ENCODE measurements at regions not wholly inside any gene's neighbourhood (a gene's known extent, or its start where the extent isn't known, plus 50 kb on each side); places are given as distances from the start of the nearest gene placed in this dataset.

GRCh38 chr7:82624965-82625364 lies 181.4 kb upstream of the CACNA2D1 start:
- WGBS (ENCODE audit: insufficient coverage) = no CpG with 5 or more reads among the region's 1 CpG
- Mint-ChIP-seq H3K27me3 (no peaks in the 10 kb centered on the region), H3K4me1 (no peaks in the 10 kb centered on the region), H3K27ac (no peak overlapping the region), H3K4me3 (no peak overlapping the region), H3K9me3 (ENCODE audit: insufficient read depth) (no peaks in the 10 kb centered on the region)
- Histone ChIP-seq H3K4me1 (ENCODE audit: control insufficient read depth in 2 of 2, insufficient read depth in 2 of 2, low read length in 2 of 2) (no peaks in the 10 kb centered on the region), H3K4me2 (replicated peaks; ENCODE audit: low read depth, low read length, poor library complexity, severe bottlenecking) (no peak overlapping the region), H3K36me3 (replicated peaks in 1 of 2; ENCODE audit: control extremely low read depth in 1 of 2, control insufficient read depth in 1 of 2, extremely low read depth in 1 of 2, insufficient read depth in 2 of 2, low read length in 1 of 2) (no peaks in the 10 kb centered on the region), H3K4me3 (ENCODE audit: control extremely low read depth in 1 of 5, extremely low read depth in 1 of 5, insufficient read depth in 1 of 5, low read depth in 2 of 5, low read length in 4 of 5) (no peak overlapping the region), H4K20me1 (ENCODE audit: control insufficient read depth, insufficient read depth, low read length, poor library complexity, severe bottlenecking) (no peaks in the 10 kb centered on the region), H3K9ac (ENCODE audit: low read length) (no peak overlapping the region), H3K27ac (ENCODE audit: low read length in 2 of 2) (no peak overlapping the region), H3K9me3 (ENCODE audit: control extremely low read depth in 1 of 3, control insufficient read depth in 2 of 3, insufficient read depth in 1 of 3, low read length in 2 of 3) (peaks cover 0 to 6% (median 0%) of the 10 kb centered on the region in 3 donors), H3K27me3 (replicated peaks in 1 of 4; ENCODE audit: control extremely low read depth in 1 of 4, control insufficient read depth in 3 of 4, insufficient read depth in 4 of 4, low read length in 3 of 4) (no peaks in the 10 kb centered on the region), H3K79me2 (ENCODE audit: control insufficient read depth, insufficient read depth, low read length) (no peaks in the 10 kb centered on the region), H2AFZ (ENCODE audit: insufficient read depth, low read depth, low read length, poor library complexity, severe bottlenecking) (no peak overlapping the region)
- DNase-seq = no peak
- POLR2A ChIA-PET = no interaction called here
- CTCF ChIA-PET = no interaction called here
- intact Hi-C loops (cut with micrococcal nuclease) = no loop called here
- no peak for ATAC-seq (ENCODE audit: low read depth)
- TF ChIP-seq CTCF (IDR thresholded peaks at IDR 0.05) = no peak
- no peak for TF ChIP-seq EZH2 (IDR thresholded peaks at IDR 0.05; ENCODE audit: borderline replicate concordance, insufficient read depth, low read depth, low read length, poor library complexity, severe bottlenecking)

GRCh38 chr7:82624337-82624736 lies 180.8 kb upstream of the CACNA2D1 start:
- Mint-ChIP-seq H3K4me3 (no peak overlapping the region), H3K27me3 (no peaks in the 10 kb centered on the region), H3K4me1 (no peaks in the 10 kb centered on the region), H3K27ac (no peak overlapping the region), H3K9me3 (ENCODE audit: insufficient read depth) (no peaks in the 10 kb centered on the region)
- DNase-seq = no peak
- WGBS (ENCODE audit: insufficient coverage) = 80% methylated on average over 1 of the region's 2 CpGs
- POLR2A ChIA-PET = no interaction called here
- Histone ChIP-seq H3K9me3 (ENCODE audit: control extremely low read depth in 1 of 3, control insufficient read depth in 2 of 3, insufficient read depth in 1 of 3, low read length in 2 of 3) (peaks cover 0 to 6% (median 0%) of the 10 kb centered on the region in 3 donors), H3K36me3 (replicated peaks in 1 of 2; ENCODE audit: control extremely low read depth in 1 of 2, control insufficient read depth in 1 of 2, extremely low read depth in 1 of 2, insufficient read depth in 2 of 2, low read length in 1 of 2) (no peaks in the 10 kb centered on the region), H3K9ac (ENCODE audit: low read length) (no peak overlapping the region), H3K27ac (ENCODE audit: low read length in 2 of 2) (no peak overlapping the region), H3K4me2 (replicated peaks; ENCODE audit: low read depth, low read length, poor library complexity, severe bottlenecking) (no peak overlapping the region), H2AFZ (ENCODE audit: insufficient read depth, low read depth, low read length, poor library complexity, severe bottlenecking) (no peak overlapping the region), H3K4me3 (ENCODE audit: control extremely low read depth in 1 of 5, extremely low read depth in 1 of 5, insufficient read depth in 1 of 5, low read depth in 2 of 5, low read length in 4 of 5) (no peak overlapping the region), H3K27me3 (replicated peaks in 1 of 4; ENCODE audit: control extremely low read depth in 1 of 4, control insufficient read depth in 3 of 4, insufficient read depth in 4 of 4, low read length in 3 of 4) (no peaks in the 10 kb centered on the region), H4K20me1 (ENCODE audit: control insufficient read depth, insufficient read depth, low read length, poor library complexity, severe bottlenecking) (no peaks in the 10 kb centered on the region), H3K4me1 (ENCODE audit: control insufficient read depth in 2 of 2, insufficient read depth in 2 of 2, low read length in 2 of 2) (no peaks in the 10 kb centered on the region), H3K79me2 (ENCODE audit: control insufficient read depth, insufficient read depth, low read length) (no peaks in the 10 kb centered on the region)
- TF ChIP-seq CTCF (IDR thresholded peaks at IDR 0.05) (no peak), EZH2 (IDR thresholded peaks at IDR 0.05; ENCODE audit: borderline replicate concordance, insufficient read depth, low read depth, low read length, poor library complexity, severe bottlenecking) (no peak)
- ATAC-seq (ENCODE audit: low read depth) = no peak
- CTCF ChIA-PET = interaction anchor here (0.7 kb wide), 1 partner anchor 23 kb away, joined by 3 read pairs; no protein-coding TSS in a partner anchor
- intact Hi-C loops (cut with micrococcal nuclease) = no loop called here

Data from B cell (primary cell).